Renal cortex interstitium (tissue), 11 donors: ENCODE measurements at regions not wholly inside any gene's neighbourhood (a gene's known extent, or its start where the extent isn't known, plus 50 kb on each side); places are given as distances from the start of the nearest gene placed in this dataset.

Experiments used
- DNase-seq, 11 donors: peaks; one replicate each; pipeline ENCODE4 v3.0.0-alpha.2; 2013; ENCODE audit warnings: low read depth in 9 of 11, low spot score in 4 of 11; ENCODE audit errors: extremely low read depth in 1 of 11

- peak in 7 of 11 donors; percentile 38 to 74 (median 57) for DNase-seq
Observed at GRCh38 chr2:236888794-236889780, 196.6 kb upstream of the COPS8 start.

DNA sequence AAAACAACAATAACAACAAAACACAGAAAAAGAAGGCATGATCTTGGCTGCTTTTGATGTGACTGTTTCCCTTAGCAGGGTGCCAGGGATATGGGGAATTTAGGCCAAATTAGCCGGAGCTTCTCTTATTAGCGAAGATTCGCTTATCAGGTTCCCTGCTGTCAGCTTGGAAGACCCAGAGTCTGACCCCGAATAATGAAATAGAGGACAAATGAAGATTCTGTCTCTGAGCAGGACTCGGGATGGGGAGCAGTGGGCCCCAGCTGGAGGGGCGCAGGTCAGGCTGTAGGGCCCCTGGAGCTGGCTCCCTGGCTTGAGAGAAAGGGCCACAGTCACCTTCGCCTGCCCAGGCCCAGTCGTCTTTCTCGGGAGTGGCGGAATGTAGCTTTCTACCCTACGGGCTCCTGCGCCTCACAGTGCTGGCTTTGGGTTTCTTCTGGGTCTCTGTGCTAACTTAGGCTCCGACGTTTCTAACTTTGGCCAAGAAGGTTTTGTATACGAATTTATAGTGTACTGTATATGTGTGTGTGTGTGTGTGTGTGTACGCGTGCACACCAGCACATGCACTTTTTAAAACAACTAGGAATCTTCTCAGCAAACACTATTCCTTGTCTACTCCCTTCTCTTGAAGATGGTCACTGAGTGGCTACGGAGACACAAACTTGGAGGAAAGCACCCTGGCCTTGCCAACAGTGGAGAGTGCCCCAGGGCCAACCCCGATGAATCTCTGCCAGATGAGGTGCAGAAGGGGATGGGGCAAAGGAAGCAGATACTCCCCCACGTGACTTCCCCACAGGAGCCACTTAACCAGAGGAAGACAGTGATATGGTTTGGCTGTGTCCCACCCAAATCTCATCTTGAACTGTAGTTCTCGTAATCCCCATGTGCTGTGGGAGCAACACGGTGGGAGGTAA, 195.6 kb upstream of the COPS8 start:
- no peak for DNase-seq

DNA sequence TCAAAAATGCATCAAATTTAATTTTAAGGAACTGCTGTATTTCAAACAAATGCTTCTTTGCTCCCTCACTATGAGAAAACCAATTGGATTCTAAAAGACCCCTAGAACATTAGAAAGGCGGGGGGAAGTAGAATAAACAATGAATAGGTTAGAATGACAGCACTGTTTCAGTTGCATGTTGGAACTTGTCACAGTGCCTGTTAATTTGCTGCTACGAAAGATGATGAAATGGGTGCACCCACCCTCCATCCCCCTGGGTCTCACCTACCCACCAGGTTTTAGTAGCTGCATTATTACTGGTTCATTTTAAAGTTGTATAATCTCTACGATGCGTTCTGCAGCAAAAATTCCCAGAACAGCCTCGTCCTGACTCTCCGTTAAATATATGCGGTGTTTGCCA, 193.0 kb upstream of the COPS8 start:
- no peak for DNase-seq

DNA sequence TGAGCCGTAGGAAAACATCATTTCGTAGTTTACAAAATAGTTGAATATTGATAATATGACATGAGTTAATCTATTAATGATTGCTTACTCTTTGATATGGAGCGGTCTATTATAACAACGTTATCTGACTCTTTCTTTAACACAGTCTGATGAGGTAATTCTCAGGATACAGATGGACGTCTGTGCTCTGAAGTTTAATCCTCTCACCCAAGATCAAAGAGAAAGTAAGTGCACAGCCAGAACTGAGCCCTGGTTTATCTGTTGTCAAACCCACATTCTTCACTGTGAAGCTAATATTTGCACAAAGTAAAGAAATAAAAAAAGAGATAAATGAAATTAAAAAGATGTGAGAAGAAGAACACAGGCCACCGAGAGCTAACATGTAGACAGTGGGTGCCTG, 190.9 kb upstream of the COPS8 start:
- no peak for DNase-seq

DNA sequence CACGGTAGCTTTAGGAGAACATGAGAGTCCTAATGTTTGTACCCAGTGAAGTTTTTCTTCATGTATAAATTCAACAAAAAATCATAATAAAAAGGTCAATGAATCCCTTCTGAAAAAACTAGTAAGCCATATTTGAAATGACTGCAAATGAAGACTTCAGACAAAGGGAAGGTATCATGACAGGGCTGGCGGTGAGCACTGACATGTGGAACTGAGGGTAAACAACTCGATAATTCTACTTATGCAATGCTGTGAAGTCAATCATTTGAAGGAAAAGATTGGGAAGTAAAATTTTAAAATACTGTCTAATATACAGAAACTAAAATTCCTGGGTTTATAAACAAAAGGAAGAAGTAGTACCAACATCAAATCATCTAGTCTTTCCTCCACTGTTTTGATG, 190.2 kb upstream of the COPS8 start:
- DNase-seq = no peak

DNA sequence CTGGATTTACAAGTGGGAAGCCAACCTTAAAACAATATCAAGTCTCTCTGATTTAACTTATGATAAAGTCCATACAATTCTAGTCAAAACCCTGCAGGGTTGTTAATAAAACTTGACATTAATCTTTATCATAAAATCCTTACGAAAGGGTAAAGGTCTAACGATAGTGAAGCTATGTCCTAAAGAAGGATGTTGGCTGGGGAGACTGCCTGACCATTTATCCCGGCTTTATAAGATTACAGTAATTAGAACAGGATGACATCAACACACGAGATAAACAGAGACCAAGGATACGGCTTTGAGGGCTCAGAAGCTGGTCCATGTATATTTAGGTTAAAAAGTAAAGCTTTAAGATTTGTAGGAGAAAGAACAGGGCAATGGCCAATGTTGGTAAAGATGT, 189.0 kb upstream of the COPS8 start:
- DNase-seq = no peak

GRCh38 chr2:236899146-236899545, 186.5 kb upstream of the COPS8 start:
- DNase-seq = peak in 1 of 11 donors; percentile 32

DNA sequence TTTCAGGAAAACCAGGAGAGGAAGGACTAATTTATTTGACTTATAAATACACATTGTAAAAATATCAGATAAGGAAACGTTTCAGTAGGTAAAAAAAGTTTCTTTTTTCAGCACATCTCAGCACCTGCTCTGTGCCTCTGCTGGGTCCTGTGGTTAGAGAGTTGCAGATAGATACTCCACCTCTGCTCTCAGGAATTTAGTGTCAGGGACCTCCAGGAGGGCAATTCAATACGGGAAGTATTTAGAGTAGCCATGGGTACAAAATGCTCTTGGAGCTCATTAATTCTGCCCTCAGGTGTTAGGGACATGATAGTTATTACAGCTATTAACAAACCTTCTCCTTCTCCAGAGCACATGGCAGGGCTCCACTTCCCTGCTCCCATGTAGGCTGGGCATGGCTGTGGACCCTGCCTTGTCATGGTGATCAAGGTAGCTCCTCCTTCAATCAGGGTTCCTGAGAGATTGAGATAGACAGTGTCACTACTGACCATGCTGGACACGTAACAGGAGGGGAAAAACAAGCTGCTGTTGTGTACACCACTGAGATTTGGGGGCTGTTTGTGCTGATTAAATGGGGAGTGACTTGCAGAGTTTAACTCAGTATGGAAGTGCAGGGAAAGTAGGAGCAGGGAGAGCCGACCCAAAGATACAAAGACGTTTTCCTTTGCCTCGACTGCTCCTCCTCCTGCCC, 185.6 kb upstream of the COPS8 start:
- DNase-seq = no peak

- DNase-seq = no peak
Observed at GRCh38 chr2:236901956-236902355, 183.7 kb upstream of the COPS8 start.

- DNase-seq = no peak
Observed at GRCh38 chr2:236903978-236904377, 181.7 kb upstream of the COPS8 start.

- DNase-seq = no peak
Observed at GRCh38 chr2:236904389-236905263, 181.1 kb upstream of the COPS8 start.

GRCh38 chr2:236905976-236906375, 179.7 kb upstream of the COPS8 start:
- DNase-seq = no peak

- DNase-seq = no peak
Observed at GRCh38 chr2:236908439-236909192, 177.1 kb upstream of the COPS8 start.

- DNase-seq = no peak
Observed at GRCh38 chr2:236909193-236909504, 176.5 kb upstream of the COPS8 start.

DNA sequence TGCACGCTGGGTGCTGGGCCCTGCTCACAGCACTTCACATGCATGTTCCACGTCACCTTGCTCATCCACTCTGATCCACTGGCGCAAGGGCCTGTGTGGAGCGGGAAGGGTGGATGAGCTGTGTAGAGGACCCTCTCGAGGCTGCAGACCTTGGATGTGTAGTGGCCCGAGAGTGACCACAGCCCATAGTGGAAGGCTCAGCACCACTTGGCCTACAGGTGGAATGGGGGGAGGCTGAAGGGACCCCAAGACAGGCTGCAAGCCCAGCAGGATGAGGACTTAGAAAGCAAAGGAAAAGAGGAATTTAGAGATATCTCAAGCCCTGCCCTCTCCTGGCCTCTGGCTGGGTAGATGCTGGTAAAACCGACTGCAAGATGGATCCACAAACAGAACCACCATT, 175.9 kb upstream of the COPS8 start:
- DNase-seq = no peak

DNA sequence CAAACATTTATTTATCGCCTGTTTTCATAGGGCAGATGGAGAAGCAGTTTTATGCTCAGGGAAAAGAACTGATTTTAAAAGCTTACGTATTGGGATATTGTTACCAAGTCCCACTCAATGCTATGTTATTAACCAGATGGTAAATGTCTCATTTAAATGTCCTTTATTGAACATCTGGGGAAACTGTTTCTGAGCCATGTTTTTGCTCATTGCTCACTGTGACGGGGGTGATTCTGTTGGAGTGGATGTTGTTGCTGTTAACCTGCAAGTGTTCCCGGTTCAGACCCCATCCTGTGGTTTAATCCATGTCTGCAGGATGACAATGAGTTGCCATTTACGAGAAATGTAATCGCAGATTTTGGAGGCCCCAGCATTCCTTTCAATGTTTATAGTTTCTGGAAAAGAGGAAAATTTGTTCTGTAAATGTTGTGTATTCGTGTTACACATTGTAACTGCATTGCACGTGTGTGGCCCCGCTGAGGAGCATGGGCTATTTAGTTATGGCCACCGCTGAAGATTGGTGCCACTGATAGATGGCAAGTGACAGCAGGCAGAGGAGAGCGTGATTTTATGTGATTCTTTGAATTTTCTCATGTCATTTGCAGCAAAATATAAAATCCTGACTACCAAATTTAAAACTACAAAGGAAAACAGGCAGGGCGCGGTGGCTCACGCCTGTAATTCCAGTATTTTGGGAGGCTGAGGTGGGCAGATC, 174.8 kb upstream of the COPS8 start:
- no peak for DNase-seq
